ENCODE measurements at regions not wholly inside any gene's neighbourhood (a gene's known extent, or its start where the extent isn't known, plus 50 kb on each side); places are given as distances from the start of the nearest gene placed in this dataset.

DNA sequence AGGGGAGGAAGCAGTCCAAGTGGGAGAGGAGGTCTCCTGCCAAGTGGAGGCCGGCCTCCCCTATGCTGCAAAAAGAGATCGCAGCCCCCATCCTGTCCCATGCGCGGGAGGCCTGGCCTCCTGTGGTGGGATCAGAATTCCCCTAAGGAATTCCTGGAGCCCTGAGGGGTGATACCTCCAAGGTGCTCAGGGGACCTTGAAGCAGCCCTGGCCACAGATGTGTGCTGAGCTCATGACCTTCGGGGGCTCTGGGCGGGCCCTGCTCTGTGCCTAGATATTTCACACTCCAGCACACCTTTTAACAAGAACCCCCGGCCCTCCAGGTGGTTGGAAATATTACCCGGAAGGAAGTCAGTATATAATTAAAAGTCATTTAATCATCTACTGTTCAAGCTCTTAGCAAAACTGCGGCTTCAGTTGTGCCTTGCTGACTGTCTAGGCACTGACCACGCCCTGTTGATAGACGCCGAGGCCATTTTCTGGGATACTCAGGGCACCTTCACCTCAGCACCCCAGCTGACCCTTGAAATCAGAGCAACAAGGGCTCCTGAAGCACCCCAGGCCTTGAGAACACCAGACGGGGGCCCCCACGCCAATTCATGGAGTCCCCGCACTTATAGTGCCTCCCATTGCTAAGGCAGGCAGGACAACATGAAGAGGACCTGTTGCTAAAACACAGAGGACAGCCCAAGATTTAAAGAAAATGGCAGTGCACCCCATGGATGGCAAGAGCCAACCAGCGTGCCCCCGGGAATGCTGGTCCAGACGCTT, 119.1 kb downstream of the NDUFA10 start:
- DNase-seq (ENCODE audit: low read depth in 2 of 2): no peak

- no peak for DNase-seq (ENCODE audit: low read depth in 2 of 2)
These were observed 119.8 kb downstream of the NDUFA10 start for GRCh38 chr2:239905306-239905705.

DNA sequence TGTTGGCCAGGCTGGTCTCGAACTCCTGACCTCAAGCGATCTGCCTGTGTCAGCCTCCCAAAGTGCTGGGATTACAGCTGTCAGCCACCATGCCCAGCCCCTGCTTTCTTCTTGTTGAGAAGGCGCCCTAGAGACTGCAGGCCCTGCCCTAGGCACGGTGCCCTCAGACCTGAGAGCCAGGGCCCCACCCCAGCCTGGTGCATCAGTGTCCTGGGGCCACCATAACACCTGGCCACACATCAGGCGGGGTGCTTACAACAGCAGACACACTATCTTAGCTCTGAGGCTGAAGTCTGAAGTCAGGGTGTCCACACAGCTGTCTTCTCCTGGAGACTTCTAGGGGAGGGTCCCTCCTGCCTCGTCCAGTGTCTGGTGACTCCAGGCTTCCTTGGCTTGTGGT, 120.6 kb downstream of the NDUFA10 start:
- DNase-seq (ENCODE audit: low read depth in 2 of 2): no peak

- no peak for DNase-seq (ENCODE audit: low read depth in 2 of 2)
These were observed 121.3 kb downstream of the NDUFA10 start for GRCh38 chr2:239903803-239904202.

DNA sequence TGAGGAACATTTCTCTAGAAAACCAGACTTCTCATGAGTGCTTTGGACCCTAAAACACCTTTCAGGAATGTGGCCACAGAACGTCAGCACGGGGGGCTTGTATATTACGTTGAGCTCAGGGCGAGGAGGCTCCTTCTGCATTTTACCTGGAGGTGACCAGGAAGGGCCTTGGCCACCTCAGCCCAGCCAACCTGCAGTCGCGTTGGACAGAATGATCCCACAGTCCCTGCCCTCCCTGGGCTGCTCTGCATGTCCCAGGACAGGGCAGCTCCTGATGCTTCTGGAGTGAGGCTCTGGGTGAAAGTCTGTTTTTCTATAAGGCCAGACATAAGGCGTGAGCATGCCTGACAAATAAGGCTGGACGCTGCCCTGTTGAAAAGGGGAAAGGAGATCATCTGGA, 121.9 kb downstream of the NDUFA10 start:
- DNase-seq (ENCODE audit: low read depth in 2 of 2): no peak

DNA sequence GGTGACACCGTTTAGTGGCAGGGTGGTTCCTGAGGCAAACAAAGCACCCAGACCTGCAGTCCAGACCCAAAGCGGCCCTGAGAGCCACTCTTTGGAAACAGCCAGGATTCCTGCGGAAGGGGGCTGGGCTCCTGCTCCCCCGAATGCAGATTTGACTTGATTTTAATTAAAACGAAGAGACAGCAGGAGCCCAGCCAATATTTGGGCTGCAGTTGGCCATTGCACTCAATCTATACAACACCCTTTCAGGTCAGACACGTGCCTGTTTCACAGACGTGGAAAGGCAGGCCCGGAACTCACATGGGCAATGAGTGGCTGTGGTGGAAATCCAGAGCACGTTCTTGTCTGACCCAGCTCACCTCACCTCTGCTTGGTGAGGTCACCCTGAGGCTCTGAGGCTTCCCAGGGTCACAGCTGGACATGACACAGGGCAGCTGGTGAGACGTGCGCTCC, 122.4 kb downstream of the NDUFA10 start:
- DNase-seq (ENCODE audit: low read depth in 2 of 2): no peak

GRCh38 chr2:239898292-239898925, 126.7 kb downstream of the NDUFA10 start:
- no peak for DNase-seq (ENCODE audit: low read depth in 2 of 2)

DNA sequence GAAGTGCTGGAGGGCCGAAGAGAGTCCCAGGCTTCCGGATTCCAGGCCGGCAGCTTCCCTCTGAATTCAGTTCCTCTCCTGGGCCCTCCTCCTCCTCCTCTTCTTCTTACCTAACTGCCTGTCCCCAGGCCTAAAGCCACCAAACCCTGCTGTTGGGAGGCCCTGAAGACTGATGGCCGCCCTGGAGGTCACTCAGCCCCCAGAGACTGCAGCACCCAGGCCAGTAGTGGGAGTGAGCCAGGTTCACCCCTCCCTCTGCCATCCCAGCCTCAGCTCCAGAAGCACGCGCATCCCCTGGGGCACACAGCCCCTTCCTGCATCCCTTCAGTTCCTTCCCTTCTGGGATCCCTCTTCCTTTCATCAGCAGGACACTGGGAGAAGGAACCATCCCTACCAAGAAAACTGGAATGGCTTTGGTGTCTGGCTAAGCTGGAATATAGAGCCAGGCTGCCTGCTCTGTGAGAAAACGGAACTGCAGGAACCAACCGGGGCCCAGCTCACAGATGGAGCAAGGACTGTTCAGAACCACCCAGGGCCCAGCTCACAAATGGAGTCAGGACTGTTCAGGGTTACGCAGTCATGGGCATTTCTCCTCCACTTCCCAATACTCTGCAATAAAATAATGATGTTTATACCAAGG, 127.4 kb downstream of the NDUFA10 start:
- DNase-seq (ENCODE audit: low read depth in 2 of 2): no peak

DNA sequence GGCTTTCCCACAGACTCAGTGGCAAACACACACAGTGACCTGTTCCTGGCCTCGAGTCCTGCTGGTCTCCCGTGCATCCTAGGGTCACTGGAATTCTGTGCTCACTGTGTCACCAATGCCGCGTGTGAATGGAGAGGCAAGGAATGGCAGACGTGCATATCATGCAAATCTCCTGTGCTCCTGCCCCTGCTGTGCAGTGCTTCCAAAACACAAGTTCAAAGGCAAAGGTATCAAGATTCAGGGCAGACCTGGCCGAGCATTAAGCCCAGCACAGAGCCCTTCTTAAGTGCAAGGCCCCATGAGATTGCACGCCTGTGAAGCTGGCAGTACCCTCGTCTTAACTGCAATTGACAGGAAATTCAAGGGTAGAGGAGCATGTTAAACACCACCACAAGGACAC, 129.1 kb downstream of the NDUFA10 start:
- no peak for DNase-seq (ENCODE audit: low read depth in 2 of 2)

- no peak for DNase-seq (ENCODE audit: low read depth in 2 of 2)
These were observed 129.5 kb downstream of the NDUFA10 start for GRCh38 chr2:239895669-239896068.

- no peak for DNase-seq (ENCODE audit: low read depth in 2 of 2)
These were observed 130.0 kb downstream of the NDUFA10 start for GRCh38 chr2:239895116-239895515.

GRCh38 chr2:239894276-239894675, 130.9 kb downstream of the NDUFA10 start:
- no peak for DNase-seq (ENCODE audit: low read depth in 2 of 2)

GRCh38 chr2:239893236-239893515, 132.0 kb downstream of the NDUFA10 start:
- DNase-seq (ENCODE audit: low read depth in 2 of 2): no peak

GRCh38 chr2:239892441-239893235, 132.5 kb downstream of the NDUFA10 start:
- no peak for DNase-seq (ENCODE audit: low read depth in 2 of 2)

DNA sequence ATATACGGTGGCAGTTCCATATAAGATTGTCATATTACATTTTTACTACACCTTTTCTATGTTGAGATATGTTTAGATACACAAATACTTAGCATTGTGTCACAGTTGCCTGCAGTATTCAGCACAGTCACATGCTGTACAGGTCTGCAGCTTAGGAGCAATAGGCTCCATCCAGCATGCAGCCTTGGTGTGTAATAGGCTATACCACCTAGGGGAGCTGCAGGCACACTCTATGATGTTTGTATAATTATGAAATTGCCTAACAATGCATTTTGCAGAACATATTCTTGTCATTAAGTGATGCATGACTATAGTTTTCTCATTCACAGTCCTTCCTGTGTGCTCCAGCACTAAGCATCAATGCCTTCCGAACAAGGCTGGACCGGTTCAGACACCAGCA, 133.4 kb downstream of the NDUFA10 start:
- no peak for DNase-seq (ENCODE audit: low read depth in 2 of 2)

- DNase-seq (ENCODE audit: low read depth in 2 of 2): no peak
These were observed 134.9 kb downstream of the NDUFA10 start for GRCh38 chr2:239890206-239890746.

GRCh38 chr2:239889641-239890121, 135.5 kb downstream of the NDUFA10 start:
- DNase-seq (ENCODE audit: low read depth in 2 of 2): no peak

DNA sequence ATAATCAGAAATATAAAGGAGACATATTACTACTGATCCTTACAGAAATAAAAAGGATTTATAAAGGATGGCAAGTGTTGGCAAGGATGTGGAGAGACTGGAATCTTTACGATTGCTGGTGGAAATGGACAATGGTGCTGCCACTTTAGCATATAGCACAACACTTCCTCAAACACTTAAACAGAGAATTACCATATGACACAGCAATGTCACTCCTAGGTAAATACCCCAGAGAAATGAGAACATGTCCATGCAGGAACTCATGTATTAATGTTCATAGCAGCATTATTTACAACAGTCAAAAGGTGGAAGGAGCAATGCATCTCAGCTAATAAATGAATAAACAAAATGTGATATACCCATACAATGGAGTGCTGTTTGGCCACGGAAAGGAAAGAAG, 137.5 kb downstream of the NDUFA10 start:
- no peak for DNase-seq (ENCODE audit: low read depth in 2 of 2)

GRCh38 chr2:239886781-239887180, 138.4 kb downstream of the NDUFA10 start:
- no peak for DNase-seq (ENCODE audit: low read depth in 2 of 2)

- DNase-seq (ENCODE audit: low read depth in 2 of 2): no peak
These were observed 140.3 kb downstream of the NDUFA10 start for GRCh38 chr2:239884875-239885274.

GRCh38 chr2:239884051-239884405, 141.1 kb downstream of the NDUFA10 start:
- DNase-seq (ENCODE audit: low read depth in 2 of 2): no peak

Data from fibroblast of skin of left biceps (primary cell).